Body of pancreas (tissue), 4 donors: ENCODE measurements at regions not wholly inside any gene's neighbourhood (a gene's known extent, or its start where the extent isn't known, plus 50 kb on each side); places are given as distances from the start of the nearest gene placed in this dataset.

Source experiments
- CTCF ChIP-seq, 7 experiments: fragments of 450-650 bp in 4 of 7; fragments of 200-600 bp in 3 of 7; sonication (generic) in 3 of 7; IDR thresholded peaks; one replicate each; pipeline ENCODE4 v1.5.1; 2016 to 2019; ENCODE audit warnings: antibody characterized with exemption in 7 of 7
- POLR2A ChIP-seq, 3 donors: fragments of 450-650 bp; IDR thresholded peaks; one replicate each; pipeline ENCODE4 v1.6.1; 2016; ENCODE audit warnings: antibody characterized with exemption in 3 of 3, mild to moderate bottlenecking in 2 of 3

GRCh38 chr11:37972691-37973090, 1374.7 kb upstream of the RAG2 start:
- no peak for TF ChIP-seq CTCF (IDR thresholded peaks at IDR 0.05)
- TF ChIP-seq POLR2A (IDR thresholded peaks at IDR 0.05) = no peak
